ENCODE measurements at regions not wholly inside any gene's neighbourhood (a gene's known extent, or its start where the extent isn't known, plus 50 kb on each side); places are given as distances from the start of the nearest gene placed in this dataset.

DNA sequence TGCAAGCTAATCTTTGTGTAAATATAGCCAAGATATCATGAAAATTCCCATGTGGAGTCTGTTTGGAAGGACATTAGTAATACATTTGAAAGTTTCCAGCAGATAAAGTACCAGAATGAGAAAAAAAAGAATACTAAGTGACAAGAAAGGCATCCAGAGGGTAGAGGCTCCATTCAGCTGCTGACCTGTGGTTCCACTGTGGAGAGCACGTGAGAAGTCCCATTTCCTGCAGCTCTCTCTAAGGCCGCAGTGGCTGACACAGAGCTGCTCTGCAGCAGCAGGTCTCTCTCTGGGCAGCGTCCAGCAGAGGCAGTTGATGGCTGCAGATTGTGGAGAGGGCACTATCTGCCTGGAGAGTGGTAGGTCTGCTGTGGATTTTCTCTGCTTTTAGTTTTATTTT, 100.1 kb upstream of the TMEM72 start:
- DNase-seq (ENCODE audit: low read depth), result peak; percentile 27

DNA sequence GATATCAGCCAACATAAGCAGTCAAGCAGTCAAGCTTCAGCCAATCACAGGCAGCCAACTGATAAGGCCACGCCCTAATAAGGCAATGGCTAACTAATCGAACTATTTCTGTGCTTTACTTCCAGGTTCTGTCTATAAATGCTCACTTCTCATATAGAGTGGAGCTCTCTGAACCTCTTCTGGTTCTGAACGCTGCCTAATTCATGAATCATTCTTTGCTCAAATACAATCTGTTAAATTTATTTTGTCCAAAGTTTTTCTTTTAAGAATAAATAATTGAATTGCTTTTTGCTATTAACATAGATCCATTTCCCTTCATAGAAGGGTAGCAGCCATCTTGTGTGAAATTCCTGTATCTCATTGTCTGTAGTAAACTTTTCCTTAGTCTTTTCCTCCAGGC, 97.9 kb upstream of the TMEM72 start:
- no peak for DNase-seq (ENCODE audit: low read depth)

DNA sequence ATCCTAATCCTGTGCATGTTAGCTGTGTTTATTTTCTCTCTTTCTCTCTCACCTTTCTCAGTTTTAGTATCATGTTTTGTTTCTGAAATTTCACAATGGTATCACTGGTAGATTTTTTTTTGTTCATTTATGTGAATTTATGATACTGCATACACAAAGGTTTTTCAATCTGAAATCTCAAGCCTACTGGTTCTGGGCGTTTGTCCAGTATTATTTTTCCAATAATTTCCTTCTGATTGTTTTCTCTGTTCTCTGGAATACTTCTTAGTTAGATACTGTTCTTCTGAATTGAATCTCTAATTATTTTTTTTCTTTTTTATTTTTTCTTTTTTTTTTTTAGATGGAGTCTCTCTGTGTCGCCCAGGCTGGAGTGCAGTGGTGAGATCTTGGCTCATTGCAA, 96.2 kb upstream of the TMEM72 start:
- no peak for DNase-seq (ENCODE audit: low read depth)

DNA sequence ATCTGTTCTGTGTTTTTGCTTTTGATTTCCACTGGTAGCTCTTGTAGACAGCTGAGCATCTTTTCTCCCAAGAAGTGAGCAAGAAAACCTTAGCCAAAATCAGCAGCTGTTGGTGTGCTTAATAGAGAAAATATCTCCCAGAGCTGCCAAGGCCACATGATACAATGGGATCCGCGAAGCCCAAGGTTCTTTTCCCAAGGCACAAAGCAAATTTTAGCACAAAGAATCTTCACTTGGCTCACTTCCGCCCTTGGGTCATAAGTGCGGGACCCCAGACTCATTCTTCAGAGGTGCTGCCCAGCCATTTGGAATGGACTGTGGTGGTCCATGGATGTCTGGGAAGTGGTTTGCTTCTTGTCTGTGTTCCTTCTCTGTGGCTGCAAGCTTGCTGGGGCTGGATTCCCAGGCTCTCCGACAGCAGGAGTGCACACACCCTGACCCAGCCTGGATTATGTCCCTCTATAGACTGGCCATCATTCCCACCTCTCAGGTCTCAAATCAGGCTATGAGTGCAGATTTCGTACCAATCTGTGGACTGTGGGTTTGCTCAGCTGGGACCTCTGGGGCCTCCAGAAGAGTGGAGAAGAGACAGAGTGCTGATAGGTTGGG, 93.0 kb upstream of the TMEM72 start:
- peak; percentile 89 for DNase-seq (ENCODE audit: low read depth)

DNA sequence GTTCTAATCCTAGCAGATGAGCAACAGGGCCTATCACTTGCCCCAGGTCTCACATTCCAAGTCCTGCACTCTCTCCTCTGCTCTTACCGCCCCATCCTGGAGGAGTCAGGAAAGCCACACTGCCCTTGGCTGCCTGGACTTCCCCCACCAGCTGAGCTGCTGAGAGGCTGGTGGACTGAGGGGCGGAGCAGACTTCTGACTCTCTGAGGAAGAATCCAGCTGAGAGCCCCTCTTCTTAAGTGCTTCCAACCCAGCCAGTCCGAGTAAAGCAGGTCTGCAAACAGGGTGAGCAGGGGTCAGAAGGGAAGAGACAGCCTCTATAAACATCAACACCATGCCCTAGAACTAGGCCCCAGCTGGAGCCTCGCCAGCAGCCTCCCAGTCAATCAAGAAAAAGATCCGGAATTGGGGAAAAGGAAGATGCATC, 92.4 kb upstream of the TMEM72 start:
- peak; percentile 80 for DNase-seq (ENCODE audit: low read depth)

DNA sequence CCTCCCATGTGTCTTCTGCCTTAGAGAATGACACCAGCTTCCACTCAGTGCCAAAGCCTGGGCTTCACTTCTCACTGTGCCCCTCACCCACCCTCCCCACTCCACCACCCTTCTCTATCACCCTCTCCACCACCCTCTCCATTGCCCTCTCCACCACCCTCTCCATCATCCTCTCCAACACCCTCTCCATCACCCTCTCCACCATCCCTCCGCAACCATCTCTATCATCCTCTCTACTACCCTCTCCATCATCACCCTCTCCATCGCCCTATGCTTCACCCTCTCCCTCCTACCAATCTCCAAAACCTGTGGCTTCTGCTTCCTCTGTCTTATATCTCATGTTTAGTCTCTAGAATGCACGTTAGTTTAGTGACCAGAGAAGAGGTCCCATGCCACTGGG, 91.0 kb upstream of the TMEM72 start:
- no peak for DNase-seq (ENCODE audit: low read depth)

DNA sequence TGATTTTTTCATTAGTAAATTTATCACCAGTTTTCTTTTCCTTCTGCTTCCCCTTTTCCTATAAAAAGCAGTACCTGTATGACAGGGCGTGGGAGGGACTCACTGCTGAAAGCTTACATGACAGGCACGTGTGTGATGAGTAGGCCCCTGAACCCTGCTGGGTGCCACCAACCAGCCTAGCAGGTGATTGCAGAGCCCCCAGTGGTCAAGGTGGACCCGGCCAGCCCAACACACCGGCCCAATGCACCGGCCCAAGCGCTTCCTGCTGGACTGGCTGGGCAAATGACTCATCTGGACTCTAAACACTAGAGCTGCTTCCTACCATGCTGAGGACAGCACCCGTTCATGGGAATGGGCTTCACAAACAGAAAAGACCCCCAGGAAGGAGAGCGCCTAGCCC, 89.8 kb upstream of the TMEM72 start:
- no peak for DNase-seq (ENCODE audit: low read depth)

DNA sequence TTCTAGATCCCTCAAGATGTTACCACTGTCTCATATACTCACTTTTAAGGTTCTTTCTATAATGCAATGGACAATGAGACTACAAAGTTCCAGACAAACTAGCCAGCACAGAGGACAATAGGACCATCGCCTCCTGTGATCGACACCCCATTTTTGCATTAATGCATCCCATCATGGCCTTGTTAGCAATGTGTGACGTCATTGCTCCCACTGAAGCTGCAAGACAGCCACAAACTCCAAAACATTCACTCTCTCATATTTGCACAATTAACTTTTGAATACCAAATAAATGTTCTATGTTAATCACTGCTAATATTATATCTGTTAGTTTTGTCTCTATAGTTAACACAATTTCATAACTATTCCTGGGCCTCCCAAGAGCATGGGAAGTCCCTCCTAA, 88.8 kb upstream of the TMEM72 start:
- DNase-seq (ENCODE audit: low read depth), result no peak

DNA sequence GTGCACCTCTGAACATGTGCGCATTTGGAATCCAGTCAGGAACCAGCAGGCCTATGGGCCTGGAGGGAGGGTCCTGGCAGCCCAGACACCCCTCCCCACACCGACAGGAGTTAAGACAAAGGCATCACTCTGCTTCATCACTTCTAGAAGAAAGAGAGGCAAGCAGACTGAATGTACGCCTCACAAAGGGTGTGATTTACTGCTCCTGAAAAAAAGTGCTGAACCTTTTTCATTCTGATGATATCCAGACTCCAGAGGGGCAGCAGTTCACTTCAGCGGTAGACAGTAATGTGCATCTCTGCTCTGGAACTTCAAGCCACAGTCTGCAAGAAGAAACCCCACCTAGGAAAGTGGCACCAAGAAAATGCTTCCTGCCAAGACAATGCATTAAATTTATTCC, 88.2 kb upstream of the TMEM72 start:
- DNase-seq (ENCODE audit: low read depth), result no peak

DNA sequence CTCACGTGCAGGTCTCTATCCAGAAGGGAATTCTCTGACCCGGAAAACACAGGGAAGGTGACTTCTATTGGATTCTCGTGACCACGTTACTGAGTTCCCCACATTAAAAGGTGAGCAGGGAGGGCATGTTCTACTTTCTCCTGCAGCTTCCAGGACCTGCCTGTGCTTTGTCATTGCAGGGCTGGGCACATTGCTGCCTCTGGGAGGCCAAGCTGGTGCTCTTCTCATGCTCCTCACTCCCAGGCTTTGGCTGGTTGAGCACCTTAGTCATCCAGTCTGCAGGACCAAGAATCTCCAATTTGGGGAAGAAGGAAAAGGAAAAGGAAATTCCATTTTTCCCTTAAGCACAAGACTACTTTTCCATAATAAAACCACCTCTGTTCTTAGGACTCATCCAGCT, 86.5 kb upstream of the TMEM72 start:
- no peak for DNase-seq (ENCODE audit: low read depth)

DNA sequence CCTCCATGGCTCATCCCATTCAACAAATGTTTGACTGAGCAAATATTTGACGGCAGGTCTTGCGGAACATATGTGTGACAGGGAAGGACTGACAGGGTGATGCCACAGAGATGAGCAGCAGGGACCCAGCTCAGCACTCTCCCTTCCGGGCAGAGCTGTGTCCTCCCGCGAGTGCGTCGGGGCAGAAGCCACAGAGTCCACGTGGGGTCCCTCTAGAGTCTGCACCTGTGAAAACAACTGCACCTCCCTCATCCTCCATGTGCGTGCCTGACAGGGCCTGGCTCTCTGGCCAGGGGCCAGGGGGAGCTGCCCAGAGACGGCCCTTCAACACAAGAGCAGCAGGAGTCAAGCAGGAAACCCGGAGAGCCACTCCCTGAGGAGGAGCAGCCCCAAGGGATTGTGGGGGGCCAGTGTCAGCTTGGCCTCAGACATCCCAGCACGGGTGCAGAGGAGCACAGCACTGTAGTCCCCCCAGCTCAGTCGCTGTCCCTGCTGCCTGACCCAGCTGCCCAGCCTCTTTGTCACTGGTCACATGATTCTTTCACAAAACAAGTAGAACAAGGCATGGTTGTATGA, 83.6 kb upstream of the TMEM72 start:
- DNase-seq (ENCODE audit: low read depth), result no peak

DNA sequence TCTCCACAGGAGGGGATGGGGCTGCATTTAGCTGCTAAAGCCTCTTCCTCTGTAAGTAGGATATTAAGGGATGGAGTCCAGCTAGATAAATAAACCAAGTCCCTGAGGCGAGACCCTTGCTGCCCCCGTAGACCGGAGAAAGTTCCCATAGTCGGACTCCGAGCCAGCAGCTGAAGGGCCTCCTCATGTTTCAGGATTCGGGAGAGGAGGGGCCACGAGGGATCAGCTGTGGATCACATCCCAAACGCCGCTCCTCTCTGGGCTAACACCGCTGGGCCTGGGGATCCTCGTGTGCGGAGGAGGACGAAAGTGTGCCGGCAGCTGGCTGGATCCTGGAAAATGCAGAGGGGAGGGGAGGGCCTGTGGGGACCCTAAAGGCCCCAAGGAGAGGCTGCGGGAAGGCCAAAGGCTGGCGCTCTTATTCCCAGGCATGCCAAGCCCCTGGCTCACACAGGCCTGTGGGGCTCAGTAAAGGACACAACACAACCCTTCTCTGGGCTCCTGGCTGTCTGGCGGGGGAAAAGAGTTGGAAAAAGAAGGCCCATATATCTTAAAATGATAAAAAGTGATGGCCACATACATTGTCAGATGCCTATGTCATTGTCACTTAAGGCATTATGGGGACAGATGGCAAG, 82.5 kb upstream of the TMEM72 start:
- no peak for DNase-seq (ENCODE audit: low read depth)

DNA sequence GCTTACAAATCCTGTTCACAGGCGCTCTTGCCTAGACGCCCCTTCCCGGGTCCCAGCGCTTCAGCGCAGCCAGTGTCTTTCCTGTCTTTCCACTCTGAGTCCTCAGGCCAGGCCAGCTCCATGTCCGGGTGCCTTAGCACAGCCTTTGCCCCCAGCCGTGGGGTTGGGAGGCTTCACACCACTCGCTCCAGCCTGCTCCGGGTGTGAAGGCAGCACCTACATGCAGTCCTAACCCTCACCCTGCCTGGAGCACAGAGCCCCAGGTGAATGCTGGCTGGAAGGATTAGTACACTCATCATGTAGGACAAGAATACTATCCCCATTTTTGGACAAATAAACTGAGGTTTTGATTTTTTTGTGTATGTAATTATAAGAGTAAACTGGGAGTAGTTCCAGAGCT, 81.7 kb upstream of the TMEM72 start:
- no peak for DNase-seq (ENCODE audit: low read depth)

DNA sequence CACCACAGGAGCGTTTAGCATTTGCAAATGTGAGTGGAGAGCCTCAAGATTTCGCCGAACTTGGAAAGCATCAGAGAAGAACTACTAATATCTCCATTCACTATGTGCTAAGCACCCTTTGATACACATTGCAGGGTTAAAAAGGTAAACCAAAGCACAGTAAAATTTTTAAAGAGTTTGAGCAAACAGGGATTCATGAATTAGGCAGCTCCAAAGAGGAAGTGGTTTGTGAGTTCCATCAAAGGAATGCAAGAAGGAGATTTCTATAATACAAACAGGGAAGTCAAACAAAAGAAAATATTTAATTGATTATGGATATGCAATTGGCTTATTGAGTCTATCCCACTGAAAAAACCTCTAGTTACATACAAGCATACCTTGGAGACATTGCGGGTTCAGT, 81.1 kb upstream of the TMEM72 start:
- DNase-seq (ENCODE audit: low read depth), result no peak

DNA sequence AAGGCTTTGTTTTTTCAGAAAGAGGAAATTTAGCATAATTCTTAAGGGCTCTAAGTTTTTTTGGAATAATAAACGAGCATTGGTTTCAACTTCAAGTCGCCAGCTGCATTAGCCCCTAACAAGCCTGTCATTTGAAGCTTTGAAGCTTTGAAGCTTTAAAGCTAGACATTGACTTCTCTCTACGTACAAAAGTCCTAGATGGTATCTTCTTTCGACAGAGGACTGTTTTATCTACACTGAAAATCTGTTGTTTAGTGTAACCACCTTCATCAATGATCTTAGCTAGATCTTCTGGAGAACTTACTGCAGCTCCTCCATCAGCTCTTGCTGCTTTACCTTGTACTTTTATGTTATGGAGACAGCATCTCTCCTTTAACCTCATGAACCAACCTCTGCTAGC, 79.6 kb upstream of the TMEM72 start:
- DNase-seq (ENCODE audit: low read depth), result no peak

DNA sequence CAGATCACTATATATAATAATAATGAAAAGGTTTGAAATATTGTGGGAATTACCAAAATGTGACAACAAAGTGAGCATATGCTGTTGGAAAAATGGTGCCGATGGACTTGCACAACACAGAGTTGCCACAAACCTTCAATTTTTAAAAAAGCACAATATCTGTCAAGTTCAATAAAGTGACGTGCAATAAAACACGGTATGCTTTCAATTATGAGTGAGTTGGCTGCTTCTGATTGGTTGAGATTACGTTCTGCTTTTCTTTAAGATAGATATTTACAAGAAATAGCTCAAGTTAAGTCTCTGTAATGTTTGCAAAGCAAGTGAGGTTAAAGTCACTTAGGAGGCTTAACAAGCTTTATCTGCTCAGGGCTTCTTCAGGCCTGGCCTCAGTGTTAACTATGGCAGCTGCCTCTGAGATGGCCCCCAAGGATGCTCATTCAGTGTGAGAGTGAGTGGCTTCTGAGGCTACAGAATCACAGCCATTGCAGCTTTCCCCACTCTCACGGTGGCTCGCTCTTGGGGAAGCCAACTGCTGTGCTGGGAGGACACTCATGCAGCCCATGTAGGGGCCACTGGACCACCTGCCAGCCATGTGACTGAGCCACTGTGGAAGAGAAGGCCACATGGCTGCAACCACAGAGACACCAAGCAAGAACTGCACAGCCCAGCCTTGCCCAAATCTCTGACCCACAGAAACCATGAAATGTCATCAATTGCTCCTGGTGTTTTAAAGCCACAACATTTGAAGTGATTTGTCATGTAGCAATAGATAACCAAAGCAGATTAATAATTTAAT, 78.3 kb upstream of the TMEM72 start:
- peak; percentile 89 for DNase-seq (ENCODE audit: low read depth)

DNA sequence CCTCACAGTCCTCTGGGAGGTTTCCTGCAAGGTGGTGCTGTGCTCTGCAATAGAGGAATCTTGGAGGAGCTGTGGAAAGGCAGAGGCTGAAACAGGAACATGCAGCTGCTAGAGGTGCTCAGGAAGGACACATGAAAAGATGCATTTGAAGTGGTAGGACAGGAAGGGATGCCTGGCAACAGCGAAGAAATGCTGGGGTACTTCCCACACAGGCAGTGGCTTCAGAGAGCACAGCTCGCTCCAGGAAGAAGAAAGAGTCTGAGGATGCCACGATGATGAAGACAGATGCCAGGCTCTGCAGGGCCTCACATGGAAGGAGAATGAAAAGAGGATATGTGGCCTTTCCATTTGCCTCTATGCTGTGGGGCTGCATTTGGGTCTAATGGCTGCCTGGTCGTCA, 77.0 kb upstream of the TMEM72 start:
- no peak for DNase-seq (ENCODE audit: low read depth)

DNA sequence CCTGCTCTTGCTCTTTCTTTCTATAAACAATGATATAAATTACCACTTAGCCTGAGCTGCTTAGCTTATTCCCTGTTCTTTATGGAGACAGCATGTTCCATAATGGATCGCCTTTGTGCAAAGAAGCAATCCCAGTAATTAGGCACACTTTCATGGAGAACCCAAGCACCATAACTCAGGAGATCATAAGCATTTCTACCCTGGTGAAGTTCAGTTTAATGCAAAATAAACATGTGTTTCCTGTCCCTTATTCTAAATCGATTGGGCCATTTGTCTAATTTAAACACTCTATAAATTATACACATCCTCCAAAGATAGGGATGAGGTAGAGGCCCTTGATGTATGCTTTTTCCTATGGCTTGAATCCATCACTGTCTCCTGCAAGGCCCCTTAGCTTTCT, 75.8 kb upstream of the TMEM72 start:
- no peak for DNase-seq (ENCODE audit: low read depth)

DNA sequence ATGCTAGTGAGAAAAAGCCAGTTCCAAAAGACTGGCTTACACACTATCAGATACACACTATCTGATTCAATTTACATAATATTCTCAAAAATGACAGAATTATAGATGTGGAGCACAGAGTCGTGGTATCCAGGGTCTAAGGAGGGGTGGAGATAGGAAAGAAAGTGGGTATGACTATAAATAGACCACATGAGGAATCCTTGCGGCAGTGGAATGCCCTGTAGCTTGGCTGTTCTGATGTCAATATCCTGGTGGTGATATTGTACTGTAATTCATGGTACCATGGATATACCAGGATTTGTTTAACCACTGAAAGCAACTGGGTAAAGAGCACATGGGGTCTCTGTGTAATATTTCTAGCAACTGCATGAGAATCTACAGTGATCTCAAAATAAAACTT, 67.7 kb upstream of the TMEM72 start:
- peak; percentile 26 for DNase-seq (ENCODE audit: low read depth)

DNA sequence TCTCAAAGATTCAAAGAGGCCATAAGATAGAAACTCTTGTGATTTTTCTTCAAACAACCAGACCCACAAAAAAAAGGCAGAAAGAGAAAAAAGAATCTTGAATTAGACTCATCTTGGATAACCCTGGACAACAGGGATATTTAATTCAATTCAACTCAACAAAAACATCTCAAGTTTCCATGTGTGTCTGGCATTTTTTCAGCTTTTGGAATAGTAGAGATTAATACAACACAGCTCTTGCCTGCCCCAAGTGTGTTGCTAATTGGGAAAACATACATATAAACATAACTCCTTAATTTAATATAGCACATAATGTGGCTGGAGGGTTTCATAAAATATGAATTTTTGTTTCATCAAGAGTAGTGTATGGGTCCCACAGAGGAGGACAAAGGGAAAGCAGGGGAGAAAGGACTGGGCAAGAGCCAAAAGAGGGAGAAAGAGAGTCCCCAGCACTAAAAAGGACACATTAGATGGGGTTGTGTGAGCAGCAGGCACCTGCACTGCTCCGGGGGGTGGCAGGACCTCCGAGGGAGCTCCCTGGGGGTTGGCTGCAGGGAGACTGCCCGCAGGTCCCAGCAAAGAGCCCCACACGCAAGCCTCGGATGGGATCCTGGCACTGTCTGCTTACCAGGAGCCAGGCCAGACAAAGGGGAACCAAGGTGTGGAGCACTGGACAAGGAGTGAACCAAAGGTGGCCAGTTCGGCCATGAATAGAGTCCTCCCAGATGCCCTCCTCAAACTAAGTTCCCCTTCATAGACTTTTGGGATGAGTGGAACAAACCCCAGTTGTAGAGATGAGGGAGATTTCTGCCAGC, 65.6 kb upstream of the TMEM72 start:
- DNase-seq (ENCODE audit: low read depth), result peak; percentile 15

DNA sequence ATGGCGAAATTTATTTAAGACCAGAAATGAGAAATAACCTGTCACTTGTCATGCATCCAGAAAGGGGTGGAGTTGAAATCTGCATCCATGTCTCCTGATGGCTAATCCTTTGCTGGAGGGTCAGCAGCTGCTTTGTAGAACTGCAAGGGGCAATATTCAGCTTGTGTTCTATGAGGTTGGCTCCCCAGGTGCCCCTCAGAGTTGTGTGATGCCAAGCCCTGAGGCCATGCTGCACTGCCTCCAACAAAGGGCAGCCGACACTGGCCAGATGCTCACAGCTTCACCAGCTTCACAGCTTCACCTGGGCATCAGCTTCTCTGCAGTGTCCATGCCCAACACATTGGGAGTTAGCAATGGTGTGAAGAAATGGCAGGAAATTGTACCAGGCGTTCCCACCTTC, 64.0 kb upstream of the TMEM72 start:
- no peak for DNase-seq (ENCODE audit: low read depth)

DNA sequence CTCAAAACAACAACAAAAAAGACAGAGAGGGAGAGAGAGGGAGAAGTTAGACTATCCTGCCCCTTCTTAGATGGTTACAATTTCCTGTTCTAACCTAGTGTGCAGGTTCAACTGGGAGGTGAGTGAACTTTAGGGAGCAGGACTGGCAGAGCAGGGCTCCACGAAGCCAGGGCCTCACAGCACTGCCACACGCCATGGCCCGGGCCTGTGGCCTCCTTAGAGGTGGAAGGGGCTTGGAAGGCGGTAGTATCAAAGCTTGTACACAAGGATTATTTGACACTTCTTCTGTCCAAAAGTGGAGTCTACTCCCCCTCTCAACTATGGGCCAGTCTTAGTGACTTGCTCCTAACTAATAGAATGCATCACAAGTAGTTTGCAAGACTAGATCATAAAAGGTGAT, 62.9 kb upstream of the TMEM72 start:
- no peak for DNase-seq (ENCODE audit: low read depth)

All from myocyte (in vitro differentiated cells).